ENCODE measurements at regions not wholly inside any gene's neighbourhood (a gene's known extent, or its start where the extent isn't known, plus 50 kb on each side); places are given as distances from the start of the nearest gene placed in this dataset.

GRCh38 chr17:5862395-5862794 is 207.8 kb upstream of the WSCD1 start:
- Histone ChIP-seq H3K4me1 (ENCODE audit: control insufficient read depth in 4 of 4, insufficient read depth in 4 of 4, low read length in 3 of 4) (no peaks in the 10 kb centered on the region), H3K27me3 (ENCODE audit: control insufficient read depth in 4 of 4, insufficient read depth in 4 of 4, low read length in 3 of 4) (no peaks in the 10 kb centered on the region), H3K9me3 (ENCODE audit: control insufficient read depth in 4 of 4, low read length in 3 of 4) (no peaks in the 10 kb centered on the region), H3K36me3 (ENCODE audit: control insufficient read depth in 4 of 4, insufficient read depth in 3 of 4, low read depth in 1 of 4, low read length in 3 of 4) (no peaks in the 10 kb centered on the region), H3K9ac (ENCODE audit: low read depth in 1 of 2, low read length in 2 of 2) (no peak overlapping the region), H3K27ac (ENCODE audit: low read depth in 1 of 2, low read length in 2 of 2) (no peak overlapping the region), H3K4me3 (ENCODE audit: low read depth in 1 of 3, low read length in 3 of 3) (no peak overlapping the region)
- no peak for DNase-seq (ENCODE audit: low spot score)
- TF ChIP-seq REST (IDR thresholded peaks at IDR 0.05) (no peak), RXRA (IDR thresholded peaks at IDR 0.05) (no peak), RAD21 (IDR thresholded peaks at IDR 0.05) (no peak), CTCF (IDR thresholded peaks at IDR 0.05; ENCODE audit: low read depth, low read length, missing input control) (no peak), ZBTB33 (IDR thresholded peaks at IDR 0.05) (no peak), FOXA1 (IDR thresholded peaks at IDR 0.05) (no peak), FOXA2 (IDR thresholded peaks at IDR 0.05) (no peak), TAF1 (conservative IDR thresholded peaks at IDR 0.05) (no peak), YY1 (IDR thresholded peaks at IDR 0.05) (no peak), JUND (IDR thresholded peaks at IDR 0.05) (no peak)

GRCh38 chr17:5864741-5865657 is 205.2 kb upstream of the WSCD1 start:
- no peaks in the 10 kb centered on the region for H3K27me3 ChIP-seq (ENCODE audit: control insufficient read depth in 4 of 4, insufficient read depth in 4 of 4, low read length in 3 of 4)
- no peak overlapping the region for H3K27ac ChIP-seq (ENCODE audit: low read depth in 1 of 2, low read length in 2 of 2)
- TF ChIP-seq FOXA2 (IDR thresholded peaks at IDR 0.05) (no peak), ATF3 (IDR thresholded peaks at IDR 0.05) (no peak), CTCF (IDR thresholded peaks at IDR 0.05; ENCODE audit: low read depth, low read length, missing input control) (no peak), REST (IDR thresholded peaks at IDR 0.05) (no peak), YY1 (IDR thresholded peaks at IDR 0.05) (no peak), HNF4G (IDR thresholded peaks at IDR 0.05) (no peak), RAD21 (IDR thresholded peaks at IDR 0.05) (no peak), RXRA (IDR thresholded peaks at IDR 0.05) (no peak), FOXA1 (IDR thresholded peaks at IDR 0.05) (no peak), GABPA (IDR thresholded peaks at IDR 0.05 in 1 of 2, conservative IDR thresholded peaks at IDR 0.05 in 1 of 2) (no peak), MAX (IDR thresholded peaks at IDR 0.05) (no peak), EGR1 (IDR thresholded peaks at IDR 0.05; ENCODE audit: low read depth in 2 of 2) (no peak), JUND (IDR thresholded peaks at IDR 0.05) (no peak)
- H3K36me3 ChIP-seq (ENCODE audit: control insufficient read depth in 4 of 4, insufficient read depth in 3 of 4, low read depth in 1 of 4, low read length in 3 of 4) = no peaks in the 10 kb centered on the region
- H3K9ac ChIP-seq (ENCODE audit: low read depth in 1 of 2, low read length in 2 of 2) = no peak overlapping the region
- 66% methylated on average over 9 of the region's 9 CpGs for WGBS
- H3K4me3 ChIP-seq (ENCODE audit: low read depth in 1 of 3, low read length in 3 of 3) = no peak overlapping the region
- no peaks in the 10 kb centered on the region for H3K4me1 ChIP-seq (ENCODE audit: control insufficient read depth in 4 of 4, insufficient read depth in 4 of 4, low read length in 3 of 4)
- H3K9me3 ChIP-seq (ENCODE audit: control insufficient read depth in 4 of 4, low read length in 3 of 4) = no peaks in the 10 kb centered on the region
- no peak for DNase-seq (ENCODE audit: low spot score)
